ENCODE measurements at regions not wholly inside any gene's neighbourhood (a gene's known extent, or its start where the extent isn't known, plus 50 kb on each side); places are given as distances from the start of the nearest gene placed in this dataset.
A peak's percentile ranks its signal among the peaks of the same experiment; 100 is the strongest.
"Not testable (repeated sequence)": the region's sequence is repeated elsewhere in the genome, so short reads cannot be mapped to it uniquely, and the experiment has no call there.

DNA sequence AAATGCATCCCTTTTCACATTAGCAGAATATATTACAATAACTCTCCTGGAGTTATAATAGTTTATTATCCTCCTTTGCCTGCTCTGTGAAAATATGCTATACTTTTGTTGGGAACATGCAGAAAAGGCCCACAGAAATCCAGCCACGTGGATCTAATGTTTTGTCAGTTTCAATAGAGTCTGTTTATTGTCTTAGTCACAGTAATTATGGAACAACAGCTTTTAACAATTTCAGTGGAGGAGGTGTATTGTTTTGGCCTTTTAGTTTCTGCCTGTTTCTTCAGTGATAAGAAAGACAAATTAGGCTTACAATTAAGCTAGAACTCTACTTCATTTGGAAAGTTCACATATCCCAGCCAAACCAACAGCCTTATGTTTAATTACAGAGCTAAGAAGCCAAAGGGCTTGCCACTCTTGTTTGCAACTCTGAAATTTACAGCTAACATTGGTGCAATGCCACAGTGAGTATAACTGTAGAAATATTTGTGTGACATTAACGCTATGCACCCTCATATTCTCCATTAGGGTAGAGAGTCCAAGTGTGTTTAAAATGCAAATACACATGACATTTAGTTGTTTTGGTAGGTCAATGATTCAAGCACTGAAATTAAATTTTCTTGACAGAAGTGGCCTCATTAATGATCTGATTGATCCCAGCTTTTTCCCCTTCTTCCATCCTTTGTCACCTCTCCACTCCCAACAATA lies 175.8 kb downstream of the USP46 start:
- DNase-seq (ENCODE audit: low read depth in 4 of 4, low spot score in 2 of 4) = peak; percentile 20 to 59 (median 50)

DNA sequence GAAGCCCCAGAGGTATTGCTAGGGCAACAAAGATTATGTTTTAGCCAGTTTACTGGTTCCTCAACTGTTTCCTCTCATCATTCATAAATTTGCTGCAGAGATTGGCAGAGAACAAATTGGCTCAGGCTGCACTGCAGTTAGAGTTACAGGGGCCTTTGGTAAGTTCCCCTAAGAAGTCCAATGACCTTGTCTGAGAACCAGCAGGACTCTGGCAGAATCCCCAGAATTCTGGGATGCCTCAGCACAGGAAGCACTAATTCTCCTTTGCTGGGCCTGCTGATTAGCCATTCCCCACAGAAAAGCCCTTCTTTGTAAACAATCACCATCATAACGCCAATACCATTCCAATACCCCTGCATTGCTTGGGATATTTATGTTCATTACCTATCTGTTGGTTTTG lies 151.3 kb downstream of the USP46 start:
- peak in 1 of 4 donors; percentile 31 for DNase-seq (ENCODE audit: low read depth in 4 of 4, low spot score in 2 of 4)

GRCh38 chr4:52510939-52511565 lies 148.0 kb downstream of the USP46 start:
- peak in 1 of 4 donors; percentile 17 for DNase-seq (ENCODE audit: low read depth in 4 of 4, low spot score in 2 of 4)

GRCh38 chr4:52511825-52512224 lies 147.3 kb downstream of the USP46 start:
- DNase-seq (ENCODE audit: low read depth in 4 of 4, low spot score in 2 of 4) = no peak

DNA sequence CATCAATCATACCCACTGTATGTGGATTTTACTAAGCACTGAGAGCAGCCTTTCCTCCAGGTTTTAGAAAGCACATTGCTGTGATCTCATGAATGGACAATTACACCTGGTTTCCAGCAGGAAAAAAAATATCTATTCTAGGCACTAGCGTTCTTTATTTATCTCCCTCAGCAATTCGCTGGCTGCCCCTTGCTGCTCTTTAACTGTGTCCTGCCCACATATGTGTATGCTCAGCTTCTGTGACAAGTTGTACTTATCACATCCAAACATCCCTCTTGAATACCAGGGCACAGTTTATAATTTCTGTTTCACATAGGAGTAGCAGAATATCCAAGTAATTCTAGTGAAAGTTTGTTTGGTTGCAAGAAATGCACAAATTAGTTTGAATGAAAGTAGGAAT lies 146.8 kb downstream of the USP46 start:
- no peak for DNase-seq (ENCODE audit: low read depth in 4 of 4, low spot score in 2 of 4)

GRCh38 chr4:52522093-52522492 lies 137.0 kb downstream of the USP46 start:
- not testable (repeated sequence) for DNase-seq (ENCODE audit: low read depth in 4 of 4, low spot score in 2 of 4)

GRCh38 chr4:52529983-52530382 lies 129.1 kb downstream of the USP46 start:
- DNase-seq (ENCODE audit: low read depth in 4 of 4, low spot score in 2 of 4) = no peak

DNA sequence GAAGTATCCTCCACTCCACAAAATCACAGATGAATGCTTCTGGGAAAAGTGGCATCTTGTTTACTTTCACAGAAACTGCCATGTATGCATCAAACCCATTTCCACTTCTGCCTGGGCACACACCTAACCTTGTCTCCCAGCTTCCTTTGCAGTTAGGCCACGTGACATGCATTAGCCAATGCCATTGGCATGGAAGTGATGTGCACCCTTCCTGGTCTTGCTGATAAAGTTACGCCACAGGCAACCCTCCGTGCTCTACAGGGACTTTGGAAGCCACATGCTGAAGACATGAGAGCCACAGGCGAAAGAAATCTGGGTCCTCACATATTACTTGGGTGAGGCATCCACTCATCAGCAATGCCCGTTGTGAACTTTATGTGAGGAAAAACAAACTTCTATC lies 123.3 kb downstream of the USP46 start:
- no peak for DNase-seq (ENCODE audit: low read depth in 4 of 4, low spot score in 2 of 4)

All from left renal cortex interstitium (tissue), 4 donors.